GM19025 (cell line): ENCODE measurements at regions not wholly inside any gene's neighbourhood (a gene's known extent, or its start where the extent isn't known, plus 50 kb on each side); places are given as distances from the start of the nearest gene placed in this dataset.

Source experiments
- ATAC-seq: cut with Tn5 transposase; IDR thresholded peaks from one replicate; pipeline ENCODE4 v1.9.1; 2021; ENCODE audit warnings: mild to moderate bottlenecking, low read depth, moderate library complexity; ENCODE audit not compliant: unreplicated experiment

GRCh38 chr14:42909659-42910058, 1303.0 kb downstream of the LRFN5 start:
- no peak for ATAC-seq

GRCh38 chr14:42893183-42893582, 1286.5 kb downstream of the LRFN5 start:
- ATAC-seq, result no peak

- no peak for ATAC-seq
Observed at GRCh38 chr14:42884100-42884499, 1277.4 kb downstream of the LRFN5 start.

DNA sequence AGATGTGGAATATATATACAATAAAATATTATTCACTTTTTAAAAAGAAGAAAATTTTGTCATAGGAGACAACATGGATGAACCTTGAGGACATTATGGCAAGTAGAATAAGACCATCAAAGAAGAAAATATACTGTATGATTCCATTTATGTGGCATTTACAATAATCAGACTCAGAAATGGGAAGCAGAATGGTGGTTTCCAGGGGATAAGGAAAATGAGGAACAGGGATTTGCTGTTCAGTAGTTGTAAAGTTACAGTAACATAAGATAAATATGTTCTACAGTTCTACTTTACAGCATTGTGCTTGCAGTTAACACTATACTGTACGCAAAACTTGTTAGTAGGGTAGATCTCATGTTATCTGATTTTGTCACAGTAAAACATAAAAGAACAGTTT, 1271.0 kb downstream of the LRFN5 start:
- ATAC-seq, result no peak

DNA sequence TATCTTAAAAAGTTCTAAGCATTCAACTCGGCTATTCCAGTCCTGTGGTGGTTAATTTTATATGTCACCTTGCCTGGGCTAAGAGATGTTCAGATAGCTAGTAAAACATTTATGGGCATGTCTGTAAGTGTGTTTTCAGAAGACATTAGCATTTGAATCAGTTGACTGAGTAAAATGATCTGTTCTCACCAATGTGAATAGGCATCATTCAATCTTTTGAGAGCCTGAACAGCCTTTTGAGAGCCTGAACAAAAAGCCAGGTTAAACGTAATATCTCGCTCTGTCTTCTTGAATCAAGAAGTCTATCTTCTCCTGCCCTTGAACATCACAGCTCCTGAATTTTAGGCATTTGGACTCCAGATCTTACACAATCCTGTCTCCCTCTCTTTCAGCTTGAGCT, 1266.1 kb downstream of the LRFN5 start:
- ATAC-seq, result no peak

DNA sequence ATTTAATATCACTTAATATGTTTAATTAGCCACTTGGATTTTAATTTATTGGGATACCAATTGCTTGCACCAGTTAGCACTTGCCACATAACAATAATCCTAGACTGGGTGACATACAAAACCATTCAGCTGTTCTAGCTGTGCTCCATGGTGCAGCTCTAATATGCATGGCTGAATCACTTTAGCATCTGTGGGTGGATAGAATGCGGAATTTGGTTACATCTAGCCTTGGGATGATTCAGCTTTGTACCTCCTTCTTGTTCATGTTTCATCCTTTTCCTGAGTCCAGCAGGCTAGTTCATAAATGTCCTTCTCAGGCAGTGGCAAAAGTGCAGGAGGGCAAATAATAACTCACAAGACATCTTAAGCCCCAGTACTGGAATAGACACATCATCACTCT, 1263.0 kb downstream of the LRFN5 start:
- ATAC-seq, result no peak

GRCh38 chr14:42862114-42862513, 1255.4 kb downstream of the LRFN5 start:
- ATAC-seq, result no peak

DNA sequence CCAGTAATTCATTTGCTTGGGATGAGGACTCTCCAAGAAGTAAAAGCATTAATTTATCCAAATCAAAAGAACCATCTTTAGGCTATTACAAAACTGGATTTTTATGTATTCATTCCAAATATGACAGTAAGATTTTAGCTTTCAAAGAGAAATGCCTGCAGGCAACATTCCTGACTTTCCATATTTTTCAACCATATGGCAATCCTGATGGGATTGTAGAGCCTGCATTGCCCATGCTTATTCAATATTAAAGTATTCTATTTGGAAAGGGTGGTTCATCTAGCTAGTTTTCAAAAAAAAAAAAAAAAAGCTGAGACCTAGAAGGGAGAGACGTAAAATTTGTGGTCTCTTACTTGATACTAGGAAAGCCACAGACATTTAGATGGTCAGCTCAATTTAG, 1253.7 kb downstream of the LRFN5 start:
- no peak for ATAC-seq

DNA sequence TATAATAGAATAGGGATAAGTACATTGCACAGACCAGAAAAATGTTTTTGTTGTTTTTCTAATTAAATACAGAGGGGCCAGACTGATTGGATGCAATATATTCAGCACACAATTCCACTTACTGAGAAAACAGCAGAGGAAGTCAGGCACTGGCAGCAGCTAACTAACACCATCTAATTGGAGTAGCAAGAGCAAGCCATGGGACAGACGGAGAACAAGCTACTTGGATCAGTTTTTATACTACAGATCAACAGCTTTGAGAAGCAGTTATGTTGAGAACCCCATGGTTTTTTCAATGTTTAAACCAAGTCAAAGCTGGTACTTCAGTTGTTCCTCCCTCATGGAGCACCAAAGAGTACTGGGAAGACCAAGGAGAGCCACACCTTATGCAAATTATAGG, 1249.4 kb downstream of the LRFN5 start:
- ATAC-seq, result no peak

DNA sequence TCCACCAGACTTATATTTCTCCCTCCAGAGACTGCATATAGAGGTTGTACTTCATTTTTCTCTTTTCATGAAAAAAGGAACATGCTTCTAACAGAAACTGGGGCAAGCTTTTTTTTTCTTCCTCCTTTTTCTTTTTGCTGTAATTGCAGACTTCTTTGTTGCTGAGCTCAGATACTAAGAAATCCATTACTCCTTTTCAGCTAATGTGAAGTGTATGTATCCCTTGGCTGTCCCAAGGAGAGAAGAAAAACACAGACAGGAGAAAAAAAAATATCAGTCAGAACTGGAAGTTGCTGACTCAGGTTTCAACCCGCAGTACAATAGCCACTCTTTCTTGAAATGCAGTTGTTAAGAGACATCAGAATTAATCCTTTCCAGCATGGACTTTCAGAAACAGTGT, 1248.4 kb downstream of the LRFN5 start:
- no peak for ATAC-seq

GRCh38 chr14:42854061-42854460, 1247.4 kb downstream of the LRFN5 start:
- no peak for ATAC-seq

- ATAC-seq, result no peak
Observed at GRCh38 chr14:42848652-42849051, 1242.0 kb downstream of the LRFN5 start.

DNA sequence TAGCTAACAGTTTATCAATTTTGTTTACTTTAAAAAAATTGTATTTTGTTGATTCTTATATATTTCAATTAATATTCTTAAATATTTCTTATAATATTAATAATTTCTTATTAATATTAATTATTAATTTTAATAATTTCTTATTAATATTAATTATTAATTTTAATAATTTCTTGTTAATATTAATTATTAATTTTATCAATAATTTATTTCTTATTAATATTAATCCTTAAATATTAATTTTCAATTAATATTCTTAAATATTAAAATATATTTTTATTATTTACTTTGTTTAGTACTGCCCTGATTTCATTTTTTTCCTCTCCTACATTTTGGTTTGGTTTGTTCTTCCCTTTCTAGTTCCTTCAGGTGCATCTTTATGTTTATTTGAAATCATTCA, 1208.1 kb downstream of the LRFN5 start:
- no peak for ATAC-seq

DNA sequence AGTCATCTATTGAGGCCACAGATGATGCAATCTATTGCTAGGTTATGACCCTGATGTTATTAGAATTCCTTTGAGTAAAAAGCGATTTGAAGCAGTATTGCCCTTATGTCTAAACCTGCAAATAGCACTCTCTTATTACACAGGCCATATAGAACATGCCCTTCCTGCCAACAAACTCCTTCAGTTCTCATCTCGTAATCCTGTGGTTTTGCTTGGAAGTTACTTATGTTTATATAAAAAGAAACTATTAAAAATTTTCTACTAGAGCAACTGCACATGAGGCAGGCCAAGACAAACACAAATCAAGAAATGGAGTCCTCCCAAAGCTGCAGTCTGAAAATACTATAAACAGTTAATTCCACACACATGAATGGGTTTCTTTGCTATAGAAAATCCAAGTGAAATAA, 1200.2 kb downstream of the LRFN5 start:
- ATAC-seq, result no peak

GRCh38 chr14:42804141-42804540, 1197.5 kb downstream of the LRFN5 start:
- no peak for ATAC-seq

GRCh38 chr14:42802346-42802745, 1195.7 kb downstream of the LRFN5 start:
- ATAC-seq, result no peak

DNA sequence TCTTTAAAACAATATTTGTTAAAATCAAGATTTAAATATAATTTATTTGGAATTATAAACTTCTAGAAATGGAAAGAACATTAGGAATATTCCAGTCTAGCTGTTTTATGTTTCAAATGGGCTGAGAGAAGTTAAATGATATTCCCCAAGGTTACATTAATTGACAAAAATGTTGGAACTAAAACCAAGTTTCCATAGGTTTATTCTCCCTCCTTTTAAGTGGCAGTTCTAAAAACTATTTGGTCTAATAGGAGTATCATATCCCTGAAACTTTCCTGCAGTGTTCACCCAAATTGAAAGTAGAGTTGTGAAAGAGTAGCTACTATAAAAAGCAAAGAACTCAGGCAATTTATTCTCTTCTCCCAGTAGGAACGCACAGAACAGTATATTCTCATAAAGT, 1185.5 kb downstream of the LRFN5 start:
- no peak for ATAC-seq

- ATAC-seq, result no peak
Observed at GRCh38 chr14:42782754-42783153, 1176.1 kb downstream of the LRFN5 start.

- no peak for ATAC-seq
Observed at GRCh38 chr14:42778984-42779383, 1172.3 kb downstream of the LRFN5 start.

GRCh38 chr14:42750771-42751170, 1144.1 kb downstream of the LRFN5 start:
- ATAC-seq, result no peak

- no peak for ATAC-seq
Observed at GRCh38 chr14:42742084-42742483, 1135.4 kb downstream of the LRFN5 start.

- ATAC-seq, result no peak
Observed at GRCh38 chr14:42736408-42736807, 1129.7 kb downstream of the LRFN5 start.

DNA sequence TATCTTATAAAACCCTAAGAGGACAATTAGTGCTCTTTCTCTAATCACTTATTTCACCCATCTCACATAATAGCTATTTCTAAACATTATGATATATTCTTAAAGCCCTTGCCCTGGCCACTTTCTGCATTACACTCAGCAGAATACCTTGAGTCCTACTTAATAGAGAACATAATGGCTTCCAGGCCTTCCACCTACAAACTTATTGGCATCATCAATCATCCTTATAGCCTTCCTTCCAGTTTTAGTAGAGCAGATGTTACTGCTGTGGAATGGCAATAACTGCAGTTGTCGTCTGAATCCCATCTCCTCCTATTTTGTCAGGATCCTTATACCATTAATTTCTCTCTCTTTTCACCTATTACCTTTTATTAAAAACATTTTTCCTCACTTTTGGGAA, 1127.4 kb downstream of the LRFN5 start:
- no peak for ATAC-seq

DNA sequence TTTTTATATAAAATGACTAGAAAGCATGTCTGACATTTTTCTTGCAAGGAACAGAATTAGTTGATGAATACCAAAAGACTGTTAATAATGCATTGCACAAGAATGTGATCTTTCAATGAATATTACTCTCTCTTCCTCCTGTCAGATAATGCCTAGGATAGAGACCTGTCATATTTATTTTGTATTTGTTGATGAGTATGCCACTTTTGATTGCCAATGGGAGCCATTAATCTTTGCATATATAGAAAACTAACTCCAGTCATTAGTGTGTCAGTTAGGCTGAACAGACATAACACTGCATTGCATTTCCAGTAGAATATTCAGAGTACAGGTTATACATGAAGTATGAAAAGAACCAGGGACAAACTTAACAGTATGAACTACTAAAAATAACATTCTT, 1125.3 kb downstream of the LRFN5 start:
- no peak for ATAC-seq
